ENCODE measurements at regions not wholly inside any gene's neighbourhood (a gene's known extent, or its start where the extent isn't known, plus 50 kb on each side); places are given as distances from the start of the nearest gene placed in this dataset.
"Not testable (repeated sequence)": the region's sequence is repeated elsewhere in the genome, so short reads cannot be mapped to it uniquely, and the experiment has no call there.

DNA sequence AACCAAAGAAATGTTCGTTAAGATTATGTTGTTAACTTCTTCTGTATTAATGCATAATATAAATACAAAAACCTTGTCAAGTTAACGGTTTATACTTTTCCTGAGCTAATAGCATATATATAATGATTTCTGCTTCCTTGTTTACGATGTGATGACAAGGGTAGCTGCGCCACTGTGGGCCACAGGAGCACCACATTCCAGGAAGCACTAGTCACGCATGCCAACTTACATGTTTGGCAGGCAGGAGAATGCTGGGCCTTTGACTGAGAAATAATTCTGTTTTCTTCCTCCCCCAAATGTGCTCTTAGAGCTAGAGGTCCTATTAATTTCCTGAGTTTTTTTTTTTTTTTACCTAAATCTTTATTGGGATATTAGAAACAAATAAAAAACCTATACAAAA lies 349.9 kb downstream of the TGIF2LX start:
- TF ChIP-seq POLR2A (IDR thresholded peaks at IDR 0.05; ENCODE audit: low read depth, low read length); CTCF (IDR thresholded peaks at IDR 0.05; ENCODE audit: extremely low read depth in 1 of 2, insufficient read depth in 1 of 2, low read depth in 1 of 2, low read length in 2 of 2); POLR2AphosphoS5 (IDR thresholded peaks at IDR 0.05; ENCODE audit: insufficient read depth, low read depth, low read length); EZH2 (IDR thresholded peaks at IDR 0.05; ENCODE audit: borderline replicate concordance, low read depth, low read length, severe bottlenecking): not testable (repeated sequence)

All from endothelial cell of umbilical vein (primary cell).